Tibial nerve (tissue), 4 donors: ENCODE measurements at regions not wholly inside any gene's neighbourhood (a gene's known extent, or its start where the extent isn't known, plus 50 kb on each side); places are given as distances from the start of the nearest gene placed in this dataset.

Experiments used
- CTCF ChIP-seq, 5 experiments: fragments of 200-600 bp in 3 of 5; fragments of 450-650 bp in 2 of 5; sonication (generic) in 3 of 5; IDR thresholded peaks; one replicate each; pipeline ENCODE4 v1.5.1; 2016 to 2019; ENCODE audit warnings: antibody characterized with exemption in 5 of 5, mild to moderate bottlenecking in 3 of 5, moderate library complexity in 2 of 5
- EP300 ChIP-seq, 2 donors: sonication (generic); formaldehyde crosslinking; IDR thresholded peaks; one replicate each; pipeline ENCODE4 v1.6.1; 2017; ENCODE audit warnings: antibody characterized with exemption in 2 of 2, mild to moderate bottlenecking in 1 of 2
- POLR2A ChIP-seq, 2 donors: fragments of 450-650 bp; IDR thresholded peaks; one replicate each; pipeline ENCODE4 v1.6.1; 2017; ENCODE audit warnings: antibody characterized with exemption in 2 of 2, mild to moderate bottlenecking in 2 of 2, moderate library complexity in 2 of 2

- TF ChIP-seq CTCF (IDR thresholded peaks at IDR 0.05): no peak
- no peak for TF ChIP-seq EP300 (IDR thresholded peaks at IDR 0.05)
- no peak for TF ChIP-seq POLR2A (IDR thresholded peaks at IDR 0.05)
Observed at GRCh38 chr6:155880900-155881299, 425.3 kb upstream of the NOX3 start.
